ENCODE measurements at regions not wholly inside any gene's neighbourhood (a gene's known extent, or its start where the extent isn't known, plus 50 kb on each side); places are given as distances from the start of the nearest gene placed in this dataset.

DNA sequence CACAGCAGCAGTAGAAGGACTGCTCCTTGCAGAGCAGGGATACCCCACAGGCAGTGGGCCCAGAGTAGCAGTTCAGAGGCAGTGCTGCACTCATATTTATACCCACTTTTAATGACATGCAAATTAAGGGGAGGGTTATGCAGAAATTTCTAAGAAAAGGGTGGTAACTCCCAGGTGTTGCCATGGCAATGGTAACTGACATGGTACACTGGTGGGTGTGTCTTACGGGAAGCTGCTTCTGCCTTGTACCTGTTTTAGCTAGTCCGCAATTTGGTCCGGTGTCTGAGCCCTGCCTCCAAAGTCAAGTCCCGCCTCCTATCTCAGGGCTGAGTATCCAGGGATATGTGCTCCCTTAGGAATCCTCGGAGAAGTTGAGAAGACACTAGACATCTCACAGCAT lies 79.2 kb upstream of the UQCRFS1 start:
- no peak for DNase-seq (ENCODE audit: low read depth in 4 of 4, low spot score in 3 of 4)

DNA sequence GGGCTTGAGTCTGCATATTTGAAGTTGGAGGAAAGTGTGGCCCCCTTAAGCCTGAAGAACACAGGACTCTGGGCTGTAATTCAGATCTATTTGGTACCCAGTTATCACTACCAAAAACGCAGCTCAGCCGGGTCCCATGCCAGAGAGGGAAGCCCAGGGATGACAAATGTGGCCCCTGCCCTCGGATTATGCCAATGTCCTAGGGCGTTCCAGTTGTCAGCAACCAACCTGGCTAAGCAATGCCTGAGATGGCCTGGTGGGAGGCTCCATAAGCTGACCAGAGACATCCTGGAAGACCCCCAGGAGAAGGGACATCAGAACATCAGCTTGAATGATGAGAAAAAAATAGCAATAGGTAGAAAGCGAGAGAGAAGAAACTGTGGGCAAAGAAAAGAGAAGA lies 79.6 kb upstream of the UQCRFS1 start:
- no peak for DNase-seq (ENCODE audit: low read depth in 4 of 4, low spot score in 3 of 4)

DNA sequence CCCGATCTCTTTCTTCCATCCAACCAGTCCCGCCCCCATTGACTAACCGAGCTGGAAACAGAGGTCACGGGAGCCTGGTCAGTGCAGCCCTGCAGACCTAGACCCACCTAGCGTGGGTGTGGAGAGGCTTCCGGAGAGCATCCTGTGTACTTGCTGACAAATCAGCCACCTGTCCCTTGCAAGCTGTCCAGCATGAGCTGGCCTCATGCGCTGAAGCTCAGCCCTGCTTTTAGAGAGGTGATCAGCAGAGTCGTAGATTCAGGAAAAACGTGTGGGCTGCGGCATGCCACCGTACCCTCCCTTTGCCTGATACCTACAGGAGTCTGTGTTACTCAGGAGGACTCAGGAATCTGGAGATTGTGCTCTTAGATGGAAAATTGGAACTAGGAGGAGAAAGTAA lies 80.3 kb upstream of the UQCRFS1 start:
- DNase-seq (ENCODE audit: low read depth in 4 of 4, low spot score in 3 of 4): no peak

- no peak for DNase-seq (ENCODE audit: low read depth in 4 of 4, low spot score in 3 of 4)
Measured at GRCh38 chr19:29293736-29294342, 80.9 kb upstream of the UQCRFS1 start.

DNA sequence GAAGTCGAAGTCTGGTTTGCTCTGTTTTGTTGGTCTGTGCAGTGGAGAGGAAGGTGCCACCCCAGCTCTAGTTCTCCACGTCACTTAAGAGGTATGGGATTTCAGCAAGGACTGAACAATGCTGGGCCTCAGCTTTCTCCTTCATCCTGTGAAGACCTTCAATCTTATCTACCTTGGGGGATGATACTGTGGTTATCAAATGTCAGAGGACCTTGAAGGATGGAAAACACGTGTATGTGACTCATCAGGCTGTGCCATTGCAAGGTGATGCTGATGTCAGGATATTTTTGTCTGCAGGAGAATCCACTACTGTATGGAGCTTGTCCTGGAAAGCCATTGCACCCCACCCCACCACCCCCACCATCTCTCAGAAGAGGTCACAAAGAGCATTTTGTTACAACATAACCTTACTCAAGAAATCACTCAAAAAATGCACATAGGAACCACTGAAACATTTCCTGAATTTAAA lies 81.4 kb upstream of the UQCRFS1 start:
- no peak for DNase-seq (ENCODE audit: low read depth in 4 of 4, low spot score in 3 of 4)

- no peak for DNase-seq (ENCODE audit: low read depth in 4 of 4, low spot score in 3 of 4)
Measured at GRCh38 chr19:29295285-29295684, 82.3 kb upstream of the UQCRFS1 start.

DNA sequence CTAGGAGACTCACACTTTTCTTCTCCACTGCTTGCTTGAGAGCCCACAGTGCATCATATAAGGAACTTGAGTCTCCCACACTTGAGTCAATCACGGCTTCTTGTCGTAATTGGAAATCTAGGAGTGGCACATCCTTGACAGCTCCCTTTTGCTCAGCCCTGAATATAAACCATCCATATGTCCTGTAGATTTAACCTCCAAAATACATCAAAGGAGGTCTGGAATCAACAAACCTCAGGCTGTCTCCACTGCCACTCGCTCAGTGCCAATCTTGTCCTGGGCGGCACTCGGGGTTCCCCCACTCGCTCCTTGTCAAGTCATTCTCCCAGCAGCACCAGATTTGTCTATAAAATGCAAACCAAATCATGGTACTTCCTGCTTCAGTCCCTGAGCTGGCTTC lies 84.4 kb upstream of the UQCRFS1 start:
- no peak for DNase-seq (ENCODE audit: low read depth in 4 of 4, low spot score in 3 of 4)

DNA sequence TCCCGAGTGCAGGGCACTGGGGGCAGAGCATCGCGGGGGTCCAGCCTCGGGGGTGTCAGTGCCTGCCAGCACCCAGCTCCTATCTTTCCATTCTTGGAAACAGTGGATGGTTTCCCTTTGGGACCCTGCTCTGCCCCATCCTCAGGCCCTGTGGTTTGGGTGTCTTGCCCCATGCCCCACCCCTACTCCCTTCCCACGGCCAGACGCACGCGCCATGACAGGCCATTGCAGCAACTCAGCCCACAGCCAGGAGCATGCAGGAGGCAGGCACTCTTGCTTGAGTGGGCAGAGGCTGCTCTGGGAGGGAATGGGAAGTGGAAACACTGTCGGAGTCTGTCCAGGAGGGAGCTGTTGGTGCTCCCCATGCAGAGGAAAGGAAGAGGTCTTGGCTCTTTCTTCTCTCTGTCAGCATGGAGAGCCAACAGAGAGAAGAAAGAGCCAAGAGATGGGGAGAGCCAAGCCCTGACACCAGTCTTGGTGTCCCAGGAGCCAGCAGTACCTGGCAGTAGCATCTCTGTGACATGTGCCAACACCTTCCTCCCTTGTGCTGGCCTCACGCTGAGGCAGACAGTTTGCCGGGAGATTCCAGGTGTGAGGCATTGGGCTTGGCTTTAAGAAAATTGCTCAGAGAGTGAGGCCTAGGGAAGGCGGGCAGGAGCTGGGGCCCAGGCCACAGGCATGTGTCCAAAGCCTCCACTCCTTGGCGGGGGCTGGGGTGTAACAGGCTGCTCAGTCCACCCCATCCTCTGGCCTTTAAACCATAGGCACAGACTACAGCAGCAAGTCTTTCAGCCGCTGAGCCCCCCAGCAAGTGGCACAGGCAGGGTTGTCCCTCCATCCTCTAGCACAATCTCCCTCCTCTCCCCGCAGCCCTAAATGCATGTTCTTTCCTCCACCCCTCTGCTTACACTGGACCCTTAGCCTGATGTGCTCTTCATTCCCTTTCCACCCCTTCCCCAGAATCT lies 86.7 kb upstream of the UQCRFS1 start:
- DNase-seq (ENCODE audit: low read depth in 4 of 4, low spot score in 3 of 4): no peak

DNA sequence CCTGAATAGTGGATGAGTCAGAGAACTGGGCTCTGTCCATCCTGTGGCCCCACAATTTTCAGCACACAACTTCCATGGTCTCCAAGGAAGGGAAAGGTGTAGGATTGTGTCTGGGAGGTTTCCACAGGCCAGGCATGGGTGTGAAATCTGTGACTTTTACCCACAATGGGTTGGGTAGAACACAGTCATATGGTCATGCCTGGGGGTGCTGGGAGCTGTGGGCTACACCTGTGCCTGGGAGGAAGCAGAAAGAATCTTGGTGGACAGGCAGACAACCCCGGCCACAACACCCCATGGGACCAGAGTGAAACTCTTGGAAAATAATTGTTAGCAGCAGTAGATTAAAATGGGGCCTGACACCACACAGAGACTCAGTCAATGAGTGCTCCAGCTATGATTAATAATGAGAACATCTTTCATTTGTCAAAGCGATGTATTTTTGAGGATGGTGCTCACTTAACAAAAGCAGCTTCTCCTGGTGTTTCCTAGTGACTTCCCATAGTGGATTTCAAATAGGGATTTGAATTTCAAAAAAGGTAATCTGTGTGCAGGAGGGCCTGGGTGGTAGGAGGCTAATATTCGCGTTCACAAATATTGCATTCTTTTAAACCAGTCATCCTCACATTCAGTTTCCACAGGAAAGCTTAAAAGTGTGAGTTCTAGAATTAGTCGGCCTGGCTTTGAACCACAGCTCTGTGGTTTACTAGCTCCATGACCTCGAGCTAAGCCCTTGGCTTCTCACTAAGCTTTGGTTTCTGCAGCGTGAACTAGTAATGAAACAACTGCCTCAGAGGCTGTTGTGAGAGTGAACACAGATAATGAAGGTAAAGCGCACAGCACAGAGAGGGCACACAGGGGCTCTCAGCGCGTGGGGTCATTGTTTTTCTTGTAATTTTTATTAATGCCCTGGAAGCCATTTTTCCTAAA lies 89.3 kb upstream of the UQCRFS1 start:
- no peak for DNase-seq (ENCODE audit: low read depth in 4 of 4, low spot score in 3 of 4)

DNA sequence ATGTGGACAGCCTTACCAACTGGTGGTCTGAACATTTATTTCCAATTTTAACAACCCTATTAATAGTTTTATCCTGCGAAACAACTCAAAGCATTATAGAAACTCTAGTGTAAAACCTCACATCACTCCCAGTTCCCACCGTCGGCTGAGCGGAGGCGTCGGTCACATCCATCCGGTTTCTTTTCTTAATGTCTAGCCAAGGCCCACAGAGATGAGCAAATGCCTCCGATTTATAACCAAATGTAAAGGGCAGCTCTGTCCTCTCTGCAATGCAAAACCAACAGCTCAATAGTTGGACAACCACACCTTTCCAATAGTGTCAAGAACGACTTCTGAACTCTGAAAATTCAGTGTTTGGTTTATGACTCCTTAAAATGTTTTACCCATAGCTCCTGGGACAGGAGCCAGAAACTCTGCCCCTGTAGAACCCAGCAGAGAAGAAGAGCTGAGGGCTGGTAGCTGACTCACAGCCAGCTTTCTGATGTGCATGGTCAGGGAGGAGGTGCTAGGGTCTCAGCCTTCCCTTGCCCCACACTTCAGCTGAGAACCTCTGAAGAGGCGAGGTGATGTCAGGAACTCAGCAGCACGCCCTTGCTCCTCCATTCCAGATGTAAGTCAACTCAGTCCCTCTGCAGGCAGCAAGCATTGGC lies 90.2 kb upstream of the UQCRFS1 start:
- no peak for DNase-seq (ENCODE audit: low read depth in 4 of 4, low spot score in 3 of 4)

- no peak for DNase-seq (ENCODE audit: low read depth in 4 of 4, low spot score in 3 of 4)
Measured at GRCh38 chr19:29303719-29304090, 90.8 kb upstream of the UQCRFS1 start.

GRCh38 chr19:29305268-29305667 lies 92.3 kb upstream of the UQCRFS1 start:
- no peak for DNase-seq (ENCODE audit: low read depth in 4 of 4, low spot score in 3 of 4)

- DNase-seq (ENCODE audit: low read depth in 4 of 4, low spot score in 3 of 4): no peak
Measured at GRCh38 chr19:29308977-29309590, 96.1 kb upstream of the UQCRFS1 start.

DNA sequence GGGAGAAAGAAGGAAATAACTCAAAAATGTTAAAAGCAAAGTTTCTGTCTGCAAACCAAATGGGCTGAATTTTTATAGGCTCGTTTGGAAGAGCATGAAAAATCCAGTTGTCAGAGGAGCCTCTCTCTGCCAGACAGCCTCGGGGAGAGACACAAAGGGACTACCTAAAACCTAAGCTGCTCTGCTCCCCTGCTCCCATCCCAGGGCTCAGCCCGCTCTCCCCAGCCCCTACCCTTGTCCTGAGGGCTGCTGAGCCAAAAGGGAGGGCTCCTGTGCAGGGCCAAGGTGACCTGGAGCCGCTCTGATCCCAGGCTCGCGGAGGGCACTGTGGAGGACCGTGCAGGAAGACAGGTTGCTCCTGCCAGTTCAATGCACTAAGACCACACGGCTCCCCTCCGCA lies 96.7 kb upstream of the UQCRFS1 start:
- no peak for DNase-seq (ENCODE audit: low read depth in 4 of 4, low spot score in 3 of 4)

- peak in 2 of 4 donors; percentile 13 to 16 for DNase-seq (ENCODE audit: low read depth in 4 of 4, low spot score in 3 of 4)
Measured at GRCh38 chr19:29311191-29311790, 98.3 kb upstream of the UQCRFS1 start.

DNA sequence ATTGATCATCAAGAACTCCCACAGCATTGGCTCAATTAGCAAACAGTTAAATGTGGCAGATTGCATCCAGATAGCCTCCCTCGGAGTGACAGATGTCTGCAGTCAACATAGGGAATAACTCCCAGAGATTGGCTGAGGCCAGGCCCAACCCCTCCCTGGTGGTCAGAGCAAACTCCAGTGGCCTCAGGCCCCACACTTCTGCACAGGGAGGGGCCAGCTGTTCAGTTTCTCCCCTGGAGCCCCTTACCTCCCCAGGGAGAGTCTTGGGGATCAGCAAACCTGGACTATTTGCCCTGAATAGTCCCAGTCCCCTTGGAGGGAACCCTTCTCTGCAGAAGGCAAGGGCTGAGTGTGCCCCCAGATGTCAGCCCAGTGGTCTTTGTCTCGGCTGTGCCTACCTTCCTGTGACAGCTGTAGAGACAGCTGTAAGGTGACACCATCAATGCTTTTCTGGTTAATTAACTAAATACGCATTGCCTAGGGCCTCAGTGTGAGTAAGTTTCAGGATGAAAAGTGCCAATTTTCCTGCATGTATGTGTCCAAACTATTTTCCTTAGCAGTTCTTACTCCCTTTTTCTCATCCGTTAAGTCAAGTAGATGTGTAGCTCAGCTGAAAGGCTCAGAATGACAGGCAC lies 102.7 kb upstream of the UQCRFS1 start:
- DNase-seq (ENCODE audit: low read depth in 4 of 4, low spot score in 3 of 4): no peak

- no peak for DNase-seq (ENCODE audit: low read depth in 4 of 4, low spot score in 3 of 4)
Measured at GRCh38 chr19:29318581-29318980, 105.6 kb upstream of the UQCRFS1 start.

GRCh38 chr19:29320086-29320485 lies 107.1 kb upstream of the UQCRFS1 start:
- DNase-seq (ENCODE audit: low read depth in 4 of 4, low spot score in 3 of 4): no peak

- DNase-seq (ENCODE audit: low read depth in 4 of 4, low spot score in 3 of 4): no peak
Measured at GRCh38 chr19:29320618-29321017, 107.7 kb upstream of the UQCRFS1 start.

Measured in right renal pelvis (tissue), 4 donors.